Psoas muscle (tissue), 7 donors: ENCODE measurements at regions not wholly inside any gene's neighbourhood (a gene's known extent, or its start where the extent isn't known, plus 50 kb on each side); places are given as distances from the start of the nearest gene placed in this dataset.

Experiments
- ATAC-seq, 4 donors: fragments of 200-7000 bp; cut with Tn5 transposase; one replicate each; pipeline ENCODE4 v1.9.1; 2020; ENCODE audit warnings: moderate library complexity in 3 of 4, mild to moderate bottlenecking in 2 of 4
- DNase-seq, 2 donors: peaks; one replicate each; pipeline ENCODE4 v3.0.0-alpha.2; 2020
- H3K27ac ChIP-seq: fragments of 200-600 bp; one replicate; pipeline ENCODE4 v1.8.0; 2022
- H3K27me3 ChIP-seq, 3 donors: fragments of 200-600 bp in 1 of 3; one replicate each; pipeline versions ENCODE4 v1.6.1 to v1.8.0; 2013 to 2022; ENCODE audit warnings: low read length in 2 of 3, mild to moderate bottlenecking in 2 of 3, moderate library complexity in 1 of 3; ENCODE audit not compliant: insufficient read depth in 3 of 3
- H3K36me3 ChIP-seq, 2 donors: fragments of 200-600 bp in 1 of 2; one replicate each; pipeline versions ENCODE4 v1.6.1 to v1.8.0; 2013 to 2022; ENCODE audit warnings: low read depth in 1 of 2, mild to moderate bottlenecking in 1 of 2, moderate library complexity in 1 of 2; ENCODE audit not compliant: insufficient read depth in 1 of 2
- H3K4me1 ChIP-seq: fragments of 200-600 bp; one replicate; pipeline ENCODE4 v1.8.0; 2022
- H3K4me3 ChIP-seq: fragments of 200-600 bp; one replicate; pipeline ENCODE4 v1.8.0; 2022; ENCODE audit warnings: mild to moderate bottlenecking
- H3K9me3 ChIP-seq: fragments of 200-600 bp; one replicate; pipeline ENCODE4 v1.8.0; 2022
- CTCF ChIP-seq: fragments of 200-600 bp; IDR thresholded peaks from one replicate; pipeline ENCODE4 v1.8.0; 2022; ENCODE audit warnings: antibody characterized with exemption
- WGBS, 3 donors: extraction: QIAGEN DNeasy Blood & Tissue Kit; methylation state at CpG; one replicate each; pipeline versions ENCODE4 v1.1.6 to v1.1.7; 2013; 5-methylcytosine and 5-hydroxymethylcytosine counted together
- intact Hi-C, 2 donors: fragments of 100-400 bp; cut with DNase I; formaldehyde crosslinking; loops; one replicate each; pipeline versions ENCODE4 v1.11.0 to v1.14.2; 2022
- donor health status: healthy with polysubstance abuse.
- donor health status: DM: no; HTN: no; CAD: no; lungs with moderate emphysema.
- donor health status: Bipolar disorder and iron deficiency.
- donor health status: healthy.
- donor health status: DM: yes; HTN: yes; CAD: no.
- donor health status: DM: no; HTN: no; CAD: no.
- donor health status: DM: yes; HTN: yes; CAD: no.

GRCh38 chr1:193766329-193766728 lies 579.9 kb upstream of the B3GALT2 start:
- intact Hi-C loops, result no loop called here
- ATAC-seq, result no peak
- DNase-seq, result no peak
- no peak overlapping the region for H3K4me3 ChIP-seq
- no peaks in the 10 kb centered on the region for H3K36me3 ChIP-seq
- H3K9me3 ChIP-seq, result no peaks in the 10 kb centered on the region
- H3K4me1 ChIP-seq, result no peaks in the 10 kb centered on the region
- 81 to 83% (median 82%) methylated on average over 5 of the region's 5 CpGs for WGBS, 3 donors
- no peak for TF ChIP-seq CTCF
- H3K27me3 ChIP-seq, result no peaks in the 10 kb centered on the region
- H3K27ac ChIP-seq, result no peak overlapping the region

- WGBS, 3 donors, result 80 to 85% (median 83%) methylated on average over 3 of the region's 3 CpGs
- Histone ChIP-seq H3K27me3 (no peaks in the 10 kb centered on the region), H3K4me1 (no peaks in the 10 kb centered on the region), H3K36me3 (no peaks in the 10 kb centered on the region), H3K4me3 (no peak overlapping the region), H3K27ac (no peak overlapping the region), H3K9me3 (no peaks in the 10 kb centered on the region)
- DNase-seq (no peak), ATAC-seq (no peak)
- intact Hi-C loops, result no loop called here
- TF ChIP-seq CTCF, result no peak
Measured at GRCh38 chr1:193763266-193763665, 576.9 kb upstream of the B3GALT2 start.

GRCh38 chr1:193762236-193762635 lies 575.8 kb upstream of the B3GALT2 start:
- no peak overlapping the region for H3K27ac ChIP-seq
- no peaks in the 10 kb centered on the region for H3K36me3 ChIP-seq
- no peaks in the 10 kb centered on the region for H3K9me3 ChIP-seq
- H3K4me1 ChIP-seq, result no peaks in the 10 kb centered on the region
- intact Hi-C loops, result no loop called here
- DNase-seq (no peak), ATAC-seq (peak; percentile 48 to 85 (median 62))
- H3K4me3 ChIP-seq, result no peak overlapping the region
- 50 to 62% (median 56%) methylated on average over 4 of the region's 4 CpGs for WGBS, 3 donors
- H3K27me3 ChIP-seq, result no peaks in the 10 kb centered on the region
- no peak for TF ChIP-seq CTCF

- 73 to 88% (median 79%) methylated on average over 2 of the region's 2 CpGs for WGBS, 3 donors
- Histone ChIP-seq H3K9me3 (no peaks in the 10 kb centered on the region), H3K4me1 (no peaks in the 10 kb centered on the region), H3K27ac (no peak overlapping the region), H3K36me3 (no peaks in the 10 kb centered on the region), H3K4me3 (no peak overlapping the region), H3K27me3 (no peaks in the 10 kb centered on the region)
- no peak for TF ChIP-seq CTCF
- no peak for ATAC-seq
- no peak for DNase-seq
- intact Hi-C loops, result no loop called here
Measured at GRCh38 chr1:193755441-193755840, 569.0 kb upstream of the B3GALT2 start.

- H3K4me1 ChIP-seq, result no peaks in the 10 kb centered on the region
- no peaks in the 10 kb centered on the region for H3K9me3 ChIP-seq
- DNase-seq (no peak), ATAC-seq (no peak)
- no peak for TF ChIP-seq CTCF
- 81 to 100% (median 84%) methylated on average over 1 of the region's 1 CpG for WGBS, 3 donors
- no peak overlapping the region for H3K4me3 ChIP-seq
- no peaks in the 10 kb centered on the region for H3K36me3 ChIP-seq
- intact Hi-C loops, result no loop called here
- H3K27me3 ChIP-seq, result no peaks in the 10 kb centered on the region
- no peak overlapping the region for H3K27ac ChIP-seq
Measured at GRCh38 chr1:193754732-193755427, 568.5 kb upstream of the B3GALT2 start.
